ENCODE measurements at regions not wholly inside any gene's neighbourhood (a gene's known extent, or its start where the extent isn't known, plus 50 kb on each side); places are given as distances from the start of the nearest gene placed in this dataset.

GRCh38 chr12:66921151-66921550 is 242.3 kb upstream of the GRIP1 start:
- TF ChIP-seq, protein P1, sequence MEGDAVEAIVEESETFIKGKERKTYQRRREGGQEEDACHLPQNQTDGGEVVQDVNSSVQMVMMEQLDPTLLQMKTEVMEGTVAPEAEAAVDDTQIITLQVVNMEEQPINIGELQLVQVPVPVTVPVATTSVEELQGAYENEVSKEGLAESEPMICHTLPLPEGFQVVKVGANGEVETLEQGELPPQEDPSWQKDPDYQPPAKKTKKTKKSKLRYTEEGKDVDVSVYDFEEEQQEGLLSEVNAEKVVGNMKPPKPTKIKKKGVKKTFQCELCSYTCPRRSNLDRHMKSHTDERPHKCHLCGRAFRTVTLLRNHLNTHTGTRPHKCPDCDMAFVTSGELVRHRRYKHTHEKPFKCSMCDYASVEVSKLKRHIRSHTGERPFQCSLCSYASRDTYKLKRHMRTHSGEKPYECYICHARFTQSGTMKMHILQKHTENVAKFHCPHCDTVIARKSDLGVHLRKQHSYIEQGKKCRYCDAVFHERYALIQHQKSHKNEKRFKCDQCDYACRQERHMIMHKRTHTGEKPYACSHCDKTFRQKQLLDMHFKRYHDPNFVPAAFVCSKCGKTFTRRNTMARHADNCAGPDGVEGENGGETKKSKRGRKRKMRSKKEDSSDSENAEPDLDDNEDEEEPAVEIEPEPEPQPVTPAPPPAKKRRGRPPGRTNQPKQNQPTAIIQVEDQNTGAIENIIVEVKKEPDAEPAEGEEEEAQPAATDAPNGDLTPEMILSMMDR (conservative IDR thresholded peaks at IDR 0.05; ENCODE audit: low read length) = no peak
- TF ChIP-seq EZH2phosphoT487 (IDR thresholded peaks at IDR 0.05; ENCODE audit: borderline replicate concordance, low read depth, low read length) = no peak
